ENCODE measurements at regions not wholly inside any gene's neighbourhood (a gene's known extent, or its start where the extent isn't known, plus 50 kb on each side); places are given as distances from the start of the nearest gene placed in this dataset.
"Not testable (repeated sequence)": the region's sequence is repeated elsewhere in the genome, so short reads cannot be mapped to it uniquely, and the experiment has no call there.

DNA sequence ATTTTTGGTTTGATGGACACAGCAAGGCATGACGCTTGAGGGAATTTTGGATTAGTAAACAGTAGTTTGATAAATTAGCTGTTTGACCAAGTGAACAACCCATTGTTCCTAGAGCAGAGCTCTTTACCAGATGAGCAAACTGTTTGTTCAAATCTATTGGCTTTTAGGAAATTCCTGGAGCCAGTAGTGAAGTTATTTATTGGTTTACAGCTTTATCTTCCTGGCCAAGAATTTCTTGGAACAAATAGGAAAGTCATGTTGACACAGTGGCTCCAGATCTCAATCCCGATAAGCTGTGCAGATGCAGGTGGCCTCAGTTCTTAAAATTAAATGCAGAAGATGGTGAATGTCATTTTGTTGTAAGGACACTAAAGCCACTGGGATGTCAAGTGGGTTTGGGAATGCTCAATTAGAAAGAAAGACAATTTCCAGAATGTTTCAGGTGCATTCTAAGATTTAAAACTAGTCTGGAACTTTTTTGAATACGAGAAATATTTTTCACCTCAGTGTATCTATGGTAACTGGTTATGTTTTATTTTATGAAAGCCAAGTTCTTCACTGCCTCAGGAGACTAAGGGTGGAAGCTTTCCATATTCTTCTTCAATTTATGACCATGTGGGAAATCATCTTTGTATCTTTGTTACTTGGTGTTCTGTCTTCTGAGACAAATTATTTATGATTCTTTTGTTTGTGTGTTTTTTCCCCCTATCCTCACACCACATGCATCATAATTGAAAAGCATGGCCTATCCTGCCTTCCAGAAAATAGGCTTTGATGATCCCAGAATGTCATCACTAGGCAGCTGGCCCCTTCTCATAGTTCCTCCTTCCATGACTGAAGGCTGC lies 554.5 kb downstream of the STIM2 start:
- no peak for DNase-seq (ENCODE audit: low read depth, low spot score)
- no peak overlapping the region for H3K4me3 ChIP-seq (ENCODE audit: low read length)

DNA sequence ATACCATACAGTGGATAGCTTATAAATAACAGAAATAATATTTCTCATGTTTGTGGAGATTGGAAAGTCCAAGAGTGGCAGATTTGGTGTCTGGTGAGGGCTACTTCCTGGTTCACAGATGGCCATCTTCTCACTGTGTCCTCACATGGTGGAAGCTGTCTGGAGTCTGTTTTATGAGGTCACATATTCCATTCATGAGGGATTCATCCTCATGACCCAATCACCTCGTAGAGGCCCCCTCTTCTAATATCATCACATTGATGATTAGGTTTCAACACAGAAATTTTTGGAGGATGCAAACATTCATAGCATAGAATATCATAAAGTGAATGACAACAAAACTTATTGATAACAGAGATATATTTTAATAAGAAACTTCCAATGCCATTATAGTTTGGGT lies 568.0 kb downstream of the STIM2 start:
- DNase-seq (ENCODE audit: low read depth, low spot score), result no peak
- no peak overlapping the region for H3K4me3 ChIP-seq (ENCODE audit: low read length)

- DNase-seq (ENCODE audit: low read depth, low spot score), result no peak
These were observed 568.8 kb downstream of the STIM2 start for GRCh38 chr4:27429364-27429871.

GRCh38 chr4:27442146-27442545 lies 581.5 kb downstream of the STIM2 start:
- H3K4me3 ChIP-seq (ENCODE audit: low read length), result no peak overlapping the region
- no peak for DNase-seq (ENCODE audit: low read depth, low spot score)

More at GRCh38 chr4:27429364-27429871, 568.8 kb downstream of the STIM2 start:
- H3K4me3 ChIP-seq (ENCODE audit: low read length), result no peak overlapping the region

DNA sequence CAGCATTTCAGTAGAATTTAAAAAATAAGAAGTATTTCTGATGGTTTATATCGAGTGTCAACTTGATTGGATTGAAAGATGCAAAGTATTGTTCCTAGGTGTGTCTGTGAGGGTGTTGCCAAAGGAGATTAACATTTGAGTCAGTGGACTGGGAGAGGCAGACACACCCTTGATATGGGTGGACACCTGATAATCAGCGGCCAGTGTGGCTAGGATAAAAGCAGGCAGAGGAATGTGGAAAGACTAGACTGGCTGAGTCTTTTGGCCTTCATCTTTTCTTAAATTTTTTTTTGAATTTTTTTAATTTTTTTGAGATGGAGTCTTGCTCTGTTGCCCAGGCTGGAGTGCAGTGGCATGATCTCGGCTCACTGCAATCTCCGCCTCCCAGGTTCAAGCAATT lies 582.0 kb downstream of the STIM2 start:
- not testable (repeated sequence) for DNase-seq (ENCODE audit: low read depth, low spot score); H3K4me3 ChIP-seq (ENCODE audit: low read length)

DNA sequence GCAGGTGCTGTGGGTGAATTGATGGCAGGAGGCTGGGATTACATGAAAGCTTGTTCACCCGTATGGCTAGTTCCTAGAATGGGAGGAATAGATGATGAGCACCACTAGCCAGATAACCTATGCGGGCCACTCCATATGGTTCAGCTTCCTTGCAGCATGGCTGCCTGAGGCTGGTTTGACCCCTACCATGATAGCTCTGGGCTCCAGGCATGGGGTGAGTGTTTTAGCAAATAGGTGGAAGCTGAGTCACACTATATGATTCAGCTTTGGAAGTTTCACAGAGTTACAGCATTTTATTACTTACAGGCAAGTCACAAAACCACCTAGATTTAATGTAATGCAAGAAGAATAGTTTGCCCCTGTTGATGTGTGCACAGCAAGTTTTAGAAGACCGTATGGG lies 603.2 kb downstream of the STIM2 start:
- no peak for DNase-seq (ENCODE audit: low read depth, low spot score)
- no peak overlapping the region for H3K4me3 ChIP-seq (ENCODE audit: low read length)

DNA sequence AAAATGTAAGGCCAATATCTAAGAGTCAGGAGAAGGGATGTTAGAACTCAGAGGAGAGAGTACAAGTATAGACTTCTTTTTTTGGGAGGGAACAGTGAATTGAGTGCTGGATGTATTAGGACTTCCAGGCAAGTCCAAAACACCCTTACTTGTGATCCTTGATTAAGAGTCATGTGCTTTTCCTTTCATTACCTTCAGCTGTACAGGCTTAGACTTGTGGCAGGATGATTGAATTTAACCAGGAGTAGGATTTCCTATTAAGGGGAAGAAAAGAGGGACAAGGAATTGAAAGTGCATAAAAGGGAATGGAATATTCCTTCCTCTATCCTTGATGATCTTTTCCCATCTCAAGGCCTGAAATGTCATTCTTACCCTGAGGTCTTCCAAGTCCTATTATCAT lies 606.7 kb downstream of the STIM2 start:
- no peak overlapping the region for H3K4me3 ChIP-seq (ENCODE audit: low read length)

DNA sequence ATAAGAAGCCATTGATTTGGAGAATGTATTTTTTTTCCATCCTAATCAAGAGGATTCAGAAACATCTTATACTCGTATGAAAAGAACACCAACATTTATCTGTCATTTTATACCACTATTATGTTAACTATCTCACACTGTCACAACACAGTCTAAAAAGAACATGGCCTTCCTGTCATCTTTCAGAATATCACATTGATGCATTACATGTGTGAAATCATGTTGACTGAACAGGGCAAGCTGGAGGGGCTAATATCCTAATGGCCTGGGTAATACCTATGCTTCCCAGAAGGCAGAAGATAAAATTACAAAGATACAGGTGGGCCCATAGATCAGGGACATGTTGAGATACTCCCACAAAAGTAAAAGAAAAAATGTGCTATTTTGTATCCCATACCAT lies 611.7 kb downstream of the STIM2 start:
- H3K4me3 ChIP-seq (ENCODE audit: low read length), result no peak overlapping the region
- no peak for DNase-seq (ENCODE audit: low read depth, low spot score)

More for the DNA sequence above, 606.7 kb downstream of the STIM2 start:
- DNase-seq (ENCODE audit: low read depth, low spot score), result no peak

DNA sequence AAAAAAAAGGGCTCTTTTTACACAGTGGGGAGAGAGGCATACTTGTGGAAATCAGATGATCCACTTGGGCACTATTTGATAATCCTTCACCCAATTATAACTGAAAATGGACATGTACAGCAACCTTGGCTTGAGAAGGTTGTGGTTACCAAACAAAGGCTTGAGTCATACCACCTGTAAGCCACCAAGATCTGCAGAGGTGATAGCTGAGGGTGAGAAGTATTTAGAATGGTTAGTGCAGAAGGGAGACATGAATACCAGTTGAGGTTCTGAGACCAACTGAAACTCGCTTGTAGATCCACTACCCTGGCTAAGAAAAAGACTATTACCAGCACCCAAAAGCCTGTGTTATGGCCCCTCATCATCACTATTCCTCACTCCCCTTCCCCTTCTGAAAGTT lies 614.0 kb downstream of the STIM2 start:
- DNase-seq (ENCODE audit: low read depth, low spot score), result no peak
- no peak overlapping the region for H3K4me3 ChIP-seq (ENCODE audit: low read length)

- no peak for DNase-seq (ENCODE audit: low read depth, low spot score)
- no peak overlapping the region for H3K4me3 ChIP-seq (ENCODE audit: low read length)
These were observed 623.6 kb downstream of the STIM2 start for GRCh38 chr4:27484216-27484615.

DNA sequence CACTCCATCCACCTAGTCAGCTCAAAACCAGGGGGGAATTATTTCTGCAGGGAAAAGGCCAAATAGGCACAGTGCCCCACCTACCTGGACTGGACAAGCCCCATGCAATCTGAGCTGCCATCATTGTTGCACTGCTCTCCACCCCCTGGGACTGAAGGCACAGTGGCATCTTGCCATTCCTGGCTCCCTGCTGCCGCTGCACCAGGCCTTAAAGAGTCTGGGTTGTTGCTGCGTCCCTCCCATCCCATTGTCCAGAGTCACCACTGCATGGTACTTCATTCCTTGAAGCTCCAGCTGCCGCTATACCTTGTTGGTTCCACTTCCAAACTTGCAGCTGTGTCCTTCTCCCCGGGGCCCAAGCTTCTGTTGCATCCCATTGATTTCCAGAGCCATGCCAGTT lies 629.7 kb downstream of the STIM2 start:
- no peak for DNase-seq (ENCODE audit: low read depth, low spot score)
- no peak overlapping the region for H3K4me3 ChIP-seq (ENCODE audit: low read length)

DNA sequence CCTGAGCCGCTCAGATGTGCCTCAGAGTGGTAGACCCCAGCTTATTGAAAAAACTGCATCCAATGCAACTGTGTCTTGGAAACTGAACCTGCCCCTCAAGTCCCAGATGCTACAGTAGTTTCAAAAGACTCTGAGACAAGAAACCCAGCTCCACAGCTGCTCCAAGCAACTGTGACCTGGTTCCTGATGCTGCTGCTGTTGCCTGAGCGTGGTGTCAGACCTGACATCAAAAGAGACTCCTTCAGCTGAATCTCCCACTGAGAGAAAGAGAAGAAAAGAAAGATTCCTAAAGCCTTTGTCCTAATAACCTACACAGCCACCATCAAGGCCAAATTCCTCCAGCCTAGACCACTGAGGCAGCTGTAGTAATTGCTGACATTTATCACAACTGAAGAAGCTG lies 630.1 kb downstream of the STIM2 start:
- no peak overlapping the region for H3K4me3 ChIP-seq (ENCODE audit: low read length)
- DNase-seq (ENCODE audit: low read depth, low spot score), result no peak

DNA sequence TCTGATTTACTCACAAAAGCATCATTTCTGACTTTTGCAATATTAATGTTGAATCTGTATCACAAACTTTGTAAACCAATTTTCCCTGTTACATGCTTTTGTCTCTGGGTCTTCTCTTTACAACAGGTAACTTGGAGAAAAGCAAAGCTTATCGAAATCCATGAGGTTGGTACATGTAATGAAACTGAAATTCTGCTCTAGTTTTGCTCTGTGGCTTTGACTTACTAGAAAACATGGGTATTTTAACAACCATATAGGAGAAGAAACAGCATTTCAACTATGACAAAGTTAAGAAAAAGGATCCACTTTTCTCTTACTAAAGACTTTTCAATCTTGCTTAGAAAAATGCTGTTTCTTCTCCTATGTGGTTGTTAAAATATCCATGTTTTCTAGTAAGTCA lies 645.8 kb downstream of the STIM2 start:
- H3K4me3 ChIP-seq (ENCODE audit: low read length), result no peak overlapping the region
- DNase-seq (ENCODE audit: low read depth, low spot score), result no peak

GRCh38 chr4:27514711-27515110 lies 654.1 kb downstream of the STIM2 start:
- DNase-seq (ENCODE audit: low read depth, low spot score), result no peak
- no peak overlapping the region for H3K4me3 ChIP-seq (ENCODE audit: low read length)

GRCh38 chr4:27515140-27515539 lies 654.5 kb downstream of the STIM2 start:
- DNase-seq (ENCODE audit: low read depth, low spot score), result no peak
- no peak overlapping the region for H3K4me3 ChIP-seq (ENCODE audit: low read length)

GRCh38 chr4:27518876-27519275 lies 658.2 kb downstream of the STIM2 start:
- DNase-seq (ENCODE audit: low read depth, low spot score), result no peak
- no peak overlapping the region for H3K4me3 ChIP-seq (ENCODE audit: low read length)

DNA sequence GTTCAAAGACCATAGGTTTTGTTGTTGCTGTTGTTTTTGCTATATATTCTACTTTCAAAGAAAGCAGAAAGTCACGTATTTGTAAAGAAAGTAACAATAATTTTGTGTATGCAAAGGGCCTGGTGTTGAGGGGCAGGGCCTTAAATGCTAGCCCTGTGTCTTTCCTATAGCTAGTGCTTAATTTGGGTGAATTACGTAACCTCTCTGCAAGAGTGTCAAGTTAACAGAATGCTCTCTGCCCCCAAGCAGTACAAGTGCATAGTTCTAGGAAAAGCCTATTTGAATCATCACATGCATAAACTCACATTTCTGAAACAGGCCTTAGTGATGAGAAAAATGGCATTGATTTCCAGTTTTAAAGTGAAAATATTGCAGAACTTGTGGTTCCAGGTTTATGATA lies 663.6 kb downstream of the STIM2 start:
- no peak for DNase-seq (ENCODE audit: low read depth, low spot score)
- H3K4me3 ChIP-seq (ENCODE audit: low read length), result no peak overlapping the region

DNA sequence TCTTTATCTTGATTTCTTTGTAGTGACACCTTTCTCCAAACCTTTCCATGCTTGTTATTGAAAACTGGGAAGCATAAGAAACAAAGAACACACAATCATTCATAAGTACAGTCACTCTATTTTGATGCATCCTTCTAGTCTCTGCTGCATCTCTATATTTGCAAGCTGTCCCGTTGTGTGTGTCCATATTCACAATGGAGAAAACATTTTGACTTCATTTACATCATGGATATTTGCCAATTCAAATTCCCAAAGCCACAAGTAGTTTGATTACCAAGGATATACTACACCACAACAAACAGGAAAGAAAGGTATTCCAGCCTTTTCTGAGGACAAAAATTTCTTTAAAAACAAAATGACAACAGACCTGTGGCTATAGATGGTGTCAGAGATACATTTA lies 673.8 kb downstream of the STIM2 start:
- no peak overlapping the region for H3K4me3 ChIP-seq (ENCODE audit: low read length)
- DNase-seq (ENCODE audit: low read depth, low spot score), result no peak

GRCh38 chr4:27568236-27568951 lies 707.8 kb downstream of the STIM2 start:
- H3K4me3 ChIP-seq (ENCODE audit: low read length), result no peak overlapping the region
- DNase-seq (ENCODE audit: low read depth, low spot score), result no peak

DNA sequence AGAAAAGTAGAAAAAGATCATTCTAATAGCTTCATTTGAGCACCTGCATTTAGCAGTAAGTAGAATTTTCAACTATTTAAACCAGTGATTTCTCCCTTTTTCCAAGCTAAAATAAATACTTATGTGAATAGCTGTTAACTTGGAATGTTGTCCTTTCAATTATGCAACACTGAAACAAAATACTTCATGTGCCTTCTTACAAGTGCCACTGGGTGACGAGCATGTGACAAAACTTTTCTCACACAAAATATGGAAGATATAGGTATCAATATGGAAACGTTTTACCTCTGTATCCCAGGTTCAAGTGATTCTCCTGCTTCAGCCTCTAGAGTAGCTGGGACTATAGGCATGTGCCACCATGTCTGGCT lies 708.3 kb downstream of the STIM2 start:
- no peak for DNase-seq (ENCODE audit: low read depth, low spot score)
- H3K4me3 ChIP-seq (ENCODE audit: low read length), result no peak overlapping the region

All from Jurkat, Clone E6-1 (cell line).